ENCODE measurements at regions not wholly inside any gene's neighbourhood (a gene's known extent, or its start where the extent isn't known, plus 50 kb on each side); places are given as distances from the start of the nearest gene placed in this dataset.

DNA sequence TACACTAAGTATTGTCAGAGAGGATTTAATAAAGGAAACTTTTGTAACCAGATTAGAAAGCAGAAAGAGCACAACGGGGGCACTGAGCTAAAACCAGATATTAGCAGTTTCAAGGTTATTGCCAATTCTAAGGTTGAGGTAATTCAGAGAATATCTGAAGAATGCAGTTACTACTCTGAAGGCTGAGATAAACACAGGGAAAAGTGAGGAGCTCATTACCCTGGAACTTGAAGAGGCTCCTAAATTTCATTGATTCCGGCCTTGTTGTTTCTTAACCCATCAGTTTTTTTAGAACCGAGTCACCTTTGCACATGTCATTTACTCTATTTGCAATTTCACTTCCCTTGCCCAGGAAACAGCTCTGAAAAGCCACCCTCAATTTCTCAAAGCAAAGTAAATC is 72.4 kb upstream of the BTBD3 start:
- TF ChIP-seq, protein P1, sequence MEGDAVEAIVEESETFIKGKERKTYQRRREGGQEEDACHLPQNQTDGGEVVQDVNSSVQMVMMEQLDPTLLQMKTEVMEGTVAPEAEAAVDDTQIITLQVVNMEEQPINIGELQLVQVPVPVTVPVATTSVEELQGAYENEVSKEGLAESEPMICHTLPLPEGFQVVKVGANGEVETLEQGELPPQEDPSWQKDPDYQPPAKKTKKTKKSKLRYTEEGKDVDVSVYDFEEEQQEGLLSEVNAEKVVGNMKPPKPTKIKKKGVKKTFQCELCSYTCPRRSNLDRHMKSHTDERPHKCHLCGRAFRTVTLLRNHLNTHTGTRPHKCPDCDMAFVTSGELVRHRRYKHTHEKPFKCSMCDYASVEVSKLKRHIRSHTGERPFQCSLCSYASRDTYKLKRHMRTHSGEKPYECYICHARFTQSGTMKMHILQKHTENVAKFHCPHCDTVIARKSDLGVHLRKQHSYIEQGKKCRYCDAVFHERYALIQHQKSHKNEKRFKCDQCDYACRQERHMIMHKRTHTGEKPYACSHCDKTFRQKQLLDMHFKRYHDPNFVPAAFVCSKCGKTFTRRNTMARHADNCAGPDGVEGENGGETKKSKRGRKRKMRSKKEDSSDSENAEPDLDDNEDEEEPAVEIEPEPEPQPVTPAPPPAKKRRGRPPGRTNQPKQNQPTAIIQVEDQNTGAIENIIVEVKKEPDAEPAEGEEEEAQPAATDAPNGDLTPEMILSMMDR (IDR thresholded peaks at IDR 0.05 in 2 of 3, conservative IDR thresholded peaks at IDR 0.05 in 1 of 3; ENCODE audit: control insufficient read depth in 2 of 3, extremely low read depth in 1 of 3, insufficient read depth in 1 of 3, low read depth in 3 of 3, low read length in 3 of 3), result no peak
- no peak for TF ChIP-seq KDM1A (IDR thresholded peaks at IDR 0.05; ENCODE audit: borderline replicate concordance)
- TF ChIP-seq ZNF274 (IDR thresholded peaks at IDR 0.05; ENCODE audit: insufficient read depth, insufficient read length), result no peak
- no peak for TF ChIP-seq SMAD1 (IDR thresholded peaks at IDR 0.05; ENCODE audit: low read depth, partially characterized antibody)
- TF ChIP-seq YY1 (IDR thresholded peaks at IDR 0.05; ENCODE audit: low read depth, low read length), result no peak
- TF ChIP-seq EZH2 (IDR thresholded peaks at IDR 0.05; ENCODE audit: borderline replicate concordance, control insufficient read depth, low read depth, low read length), result no peak
- TF ChIP-seq HDGF (IDR thresholded peaks at IDR 0.05), result no peak
- no peak for TF ChIP-seq POLR2AphosphoS5 (IDR thresholded peaks at IDR 0.05; ENCODE audit: low read length)

Measured in GM12878 (cell line).